ENCODE measurements at regions not wholly inside any gene's neighbourhood (a gene's known extent, or its start where the extent isn't known, plus 50 kb on each side); places are given as distances from the start of the nearest gene placed in this dataset.
A peak's percentile ranks its signal among the peaks of the same experiment; 100 is the strongest.

DNA sequence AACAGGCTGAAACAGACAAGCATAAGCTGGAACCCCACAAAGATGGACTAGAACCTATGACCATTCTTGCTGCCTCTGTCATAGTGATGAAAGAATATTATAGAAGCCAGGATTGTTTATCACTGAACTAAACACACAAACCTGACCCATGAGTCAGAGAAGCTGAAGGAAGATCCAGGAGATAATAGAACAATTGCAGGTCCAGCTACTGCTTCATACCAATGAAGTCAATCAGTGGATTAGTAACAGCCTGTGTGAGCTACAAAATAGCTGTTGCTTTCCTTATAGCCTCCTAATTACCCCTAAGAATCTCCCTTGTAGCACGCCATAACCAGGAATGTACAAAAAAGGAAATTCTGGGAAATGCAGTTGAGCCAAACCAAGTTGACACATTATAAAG is 459.9 kb upstream of the ZNF462 start:
- ATAC-seq, result peak; percentile 62
- TF ChIP-seq ISL1 (CRISPR knock-in tag; IDR thresholded peaks at IDR 0.05), result peak; percentile 43
- TF ChIP-seq ZFP3 (CRISPR knock-in tag; IDR thresholded peaks at IDR 0.05), result peak; percentile 26; the same call in 1 of the 2 replicates
- TF ChIP-seq ZNF8 (CRISPR knock-in tag; IDR thresholded peaks at IDR 0.05), result no peak

DNA sequence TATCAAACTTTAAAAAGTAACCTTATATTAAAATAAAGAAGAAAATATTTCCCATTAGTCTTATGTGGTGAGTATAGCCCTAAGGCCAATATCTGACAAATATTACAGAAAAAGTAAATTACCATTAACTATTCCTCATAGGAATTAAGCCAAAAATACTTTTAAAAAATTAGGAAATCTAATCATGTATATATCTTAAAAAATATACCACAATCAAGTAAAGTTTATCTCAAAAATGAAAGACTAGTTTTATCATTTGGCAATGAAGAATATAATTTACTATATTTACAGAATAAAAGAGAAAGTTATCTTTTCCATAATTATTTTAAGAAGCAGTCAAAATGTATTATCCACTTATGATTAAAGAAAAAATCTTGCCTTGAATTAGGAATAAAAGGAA is 458.8 kb upstream of the ZNF462 start:
- no peak for TF ChIP-seq ARNTL (CRISPR knock-in tag; IDR thresholded peaks at IDR 0.05; ENCODE audit: borderline replicate concordance, low read depth)
- TF ChIP-seq ZC3H10 (CRISPR knock-in tag; IDR thresholded peaks at IDR 0.05), result no peak
- TF ChIP-seq ISL1 (CRISPR knock-in tag; IDR thresholded peaks at IDR 0.05), result peak; percentile 93
- TF ChIP-seq, protein P1, sequence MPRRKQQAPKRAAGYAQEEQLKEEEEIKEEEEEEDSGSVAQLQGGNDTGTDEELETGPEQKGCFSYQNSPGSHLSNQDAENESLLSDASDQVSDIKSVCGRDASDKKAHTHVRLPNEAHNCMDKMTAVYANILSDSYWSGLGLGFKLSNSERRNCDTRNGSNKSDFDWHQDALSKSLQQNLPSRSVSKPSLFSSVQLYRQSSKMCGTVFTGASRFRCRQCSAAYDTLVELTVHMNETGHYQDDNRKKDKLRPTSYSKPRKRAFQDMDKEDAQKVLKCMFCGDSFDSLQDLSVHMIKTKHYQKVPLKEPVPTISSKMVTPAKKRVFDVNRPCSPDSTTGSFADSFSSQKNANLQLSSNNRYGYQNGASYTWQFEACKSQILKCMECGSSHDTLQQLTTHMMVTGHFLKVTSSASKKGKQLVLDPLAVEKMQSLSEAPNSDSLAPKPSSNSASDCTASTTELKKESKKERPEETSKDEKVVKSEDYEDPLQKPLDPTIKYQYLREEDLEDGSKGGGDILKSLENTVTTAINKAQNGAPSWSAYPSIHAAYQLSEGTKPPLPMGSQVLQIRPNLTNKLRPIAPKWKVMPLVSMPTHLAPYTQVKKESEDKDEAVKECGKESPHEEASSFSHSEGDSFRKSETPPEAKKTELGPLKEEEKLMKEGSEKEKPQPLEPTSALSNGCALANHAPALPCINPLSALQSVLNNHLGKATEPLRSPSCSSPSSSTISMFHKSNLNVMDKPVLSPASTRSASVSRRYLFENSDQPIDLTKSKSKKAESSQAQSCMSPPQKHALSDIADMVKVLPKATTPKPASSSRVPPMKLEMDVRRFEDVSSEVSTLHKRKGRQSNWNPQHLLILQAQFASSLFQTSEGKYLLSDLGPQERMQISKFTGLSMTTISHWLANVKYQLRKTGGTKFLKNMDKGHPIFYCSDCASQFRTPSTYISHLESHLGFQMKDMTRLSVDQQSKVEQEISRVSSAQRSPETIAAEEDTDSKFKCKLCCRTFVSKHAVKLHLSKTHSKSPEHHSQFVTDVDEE (CRISPR knock-in tag; IDR thresholded peaks at IDR 0.05), result no peak
- ATAC-seq, result no peak

DNA sequence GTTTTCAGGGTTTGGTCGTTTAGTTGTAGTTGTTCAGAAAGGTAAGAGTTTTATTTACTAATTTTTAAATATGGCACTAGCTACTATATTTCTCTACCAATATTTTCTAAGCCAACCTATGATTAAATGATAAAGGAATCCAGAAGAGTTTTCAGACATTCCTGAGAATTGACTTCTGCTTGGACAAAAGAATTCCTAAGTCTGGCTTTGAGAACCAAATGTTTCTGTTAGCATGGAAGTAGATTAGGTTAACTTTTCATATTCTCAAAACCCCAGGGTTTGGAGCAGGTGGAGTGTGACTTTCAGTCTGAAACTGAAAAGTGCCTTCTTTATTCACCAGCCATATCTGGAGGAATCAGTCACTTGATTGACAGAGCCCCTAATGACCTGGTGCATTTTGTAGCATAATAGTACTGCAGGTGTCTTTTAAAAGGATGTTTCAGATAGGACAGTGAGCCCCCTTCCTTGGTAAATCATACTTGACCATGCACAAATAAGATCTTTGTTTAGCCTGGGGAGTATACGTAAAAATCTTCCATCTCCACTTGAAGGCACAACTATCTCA is 457.0 kb upstream of the ZNF462 start:
- peak; percentile 32; the same call in 1 of the 3 replicates for ATAC-seq
- TF ChIP-seq PPARA (CRISPR knock-in tag; IDR thresholded peaks at IDR 0.05; ENCODE audit: borderline replicate concordance) (no peak), ISL1 (CRISPR knock-in tag; IDR thresholded peaks at IDR 0.05) (0 out of 2 replicates have a peak, but pooled peaks have one; percentile 5)

DNA sequence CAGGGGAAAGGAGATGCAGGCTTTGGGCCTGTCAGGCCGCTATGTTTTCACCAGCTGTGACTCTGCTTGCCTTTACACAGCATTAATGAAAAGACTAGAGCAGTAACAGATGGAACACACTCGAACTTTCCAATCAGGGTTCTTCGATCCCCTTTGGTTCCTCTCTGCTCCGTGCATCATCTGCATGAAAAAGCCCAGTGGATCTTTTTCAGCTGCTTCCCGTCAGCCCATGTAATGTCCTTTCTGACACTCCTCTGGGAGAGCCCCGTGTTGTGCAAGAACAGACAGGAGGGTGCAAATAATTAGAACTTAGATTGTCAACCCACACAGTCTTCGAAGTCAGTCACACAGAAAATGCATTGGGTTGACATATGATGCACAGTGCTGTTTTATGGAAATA is 448.9 kb upstream of the ZNF462 start:
- no peak for ATAC-seq
- TF ChIP-seq ZNF8 (CRISPR knock-in tag; IDR thresholded peaks at IDR 0.05) (no peak), ZFP30 (CRISPR knock-in tag; IDR thresholded peaks at IDR 0.05) (no peak), PPARA (CRISPR knock-in tag; IDR thresholded peaks at IDR 0.05; ENCODE audit: borderline replicate concordance) (no peak), TCF4 (CRISPR knock-in tag; IDR thresholded peaks at IDR 0.05; ENCODE audit: borderline replicate concordance) (no peak), RARB (CRISPR knock-in tag; IDR thresholded peaks at IDR 0.05) (no peak), ARNTL (CRISPR knock-in tag; IDR thresholded peaks at IDR 0.05; ENCODE audit: borderline replicate concordance, low read depth) (no peak), BACH2 (CRISPR knock-in tag; IDR thresholded peaks at IDR 0.05; ENCODE audit: borderline replicate concordance) (no peak), OSR1 (CRISPR knock-in tag; IDR thresholded peaks at IDR 0.05) (no peak), GLIS3 (CRISPR knock-in tag; IDR thresholded peaks at IDR 0.05) (no peak)
- TF ChIP-seq, protein P2, sequence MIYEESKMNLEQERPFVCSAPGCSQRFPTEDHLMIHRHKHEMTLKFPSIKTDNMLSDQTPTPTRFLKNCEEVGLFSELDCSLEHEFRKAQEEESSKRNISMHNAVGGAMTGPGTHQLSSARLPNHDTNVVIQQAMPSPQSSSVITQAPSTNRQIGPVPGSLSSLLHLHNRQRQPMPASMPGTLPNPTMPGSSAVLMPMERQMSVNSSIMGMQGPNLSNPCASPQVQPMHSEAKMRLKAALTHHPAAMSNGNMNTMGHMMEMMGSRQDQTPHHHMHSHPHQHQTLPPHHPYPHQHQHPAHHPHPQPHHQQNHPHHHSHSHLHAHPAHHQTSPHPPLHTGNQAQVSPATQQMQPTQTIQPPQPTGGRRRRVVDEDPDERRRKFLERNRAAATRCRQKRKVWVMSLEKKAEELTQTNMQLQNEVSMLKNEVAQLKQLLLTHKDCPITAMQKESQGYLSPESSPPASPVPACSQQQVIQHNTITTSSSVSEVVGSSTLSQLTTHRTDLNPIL (CRISPR knock-in tag; IDR thresholded peaks at IDR 0.05; ENCODE audit: low read depth), result no peak
- TF ChIP-seq, protein P1 (CRISPR knock-in tag; IDR thresholded peaks at IDR 0.05), result no peak

DNA sequence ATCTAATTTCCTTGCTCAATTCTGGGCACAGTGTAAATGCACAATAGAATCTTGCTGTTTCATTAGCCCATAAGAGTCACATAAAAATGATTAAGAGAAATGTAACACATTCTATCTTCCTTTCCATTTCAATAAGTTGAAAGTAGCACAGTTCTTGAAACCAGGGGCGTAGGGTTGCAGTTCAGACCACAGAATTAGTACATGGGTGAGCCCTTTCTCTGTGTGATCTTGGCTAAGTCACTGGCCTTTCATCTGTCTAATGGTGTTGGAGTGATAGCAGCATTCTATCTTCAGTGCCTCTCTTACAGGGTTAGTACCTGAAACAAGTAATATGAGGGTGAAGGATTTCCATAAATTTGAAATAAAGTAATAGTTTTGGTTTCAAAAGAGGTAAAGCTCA is 445.3 kb upstream of the ZNF462 start:
- TF ChIP-seq, protein P3, sequence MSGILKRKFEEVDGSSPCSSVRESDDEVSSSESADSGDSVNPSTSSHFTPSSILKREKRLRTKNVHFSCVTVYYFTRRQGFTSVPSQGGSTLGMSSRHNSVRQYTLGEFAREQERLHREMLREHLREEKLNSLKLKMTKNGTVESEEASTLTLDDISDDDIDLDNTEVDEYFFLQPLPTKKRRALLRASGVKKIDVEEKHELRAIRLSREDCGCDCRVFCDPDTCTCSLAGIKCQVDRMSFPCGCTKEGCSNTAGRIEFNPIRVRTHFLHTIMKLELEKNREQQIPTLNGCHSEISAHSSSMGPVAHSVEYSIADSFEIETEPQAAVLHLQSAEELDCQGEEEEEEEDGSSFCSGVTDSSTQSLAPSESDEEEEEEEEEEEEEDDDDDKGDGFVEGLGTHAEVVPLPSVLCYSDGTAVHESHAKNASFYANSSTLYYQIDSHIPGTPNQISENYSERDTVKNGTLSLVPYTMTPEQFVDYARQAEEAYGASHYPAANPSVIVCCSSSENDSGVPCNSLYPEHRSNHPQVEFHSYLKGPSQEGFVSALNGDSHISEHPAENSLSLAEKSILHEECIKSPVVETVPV (CRISPR knock-in tag; IDR thresholded peaks at IDR 0.05), result no peak
- TF ChIP-seq ZNF565 (CRISPR knock-in tag; conservative IDR thresholded peaks at IDR 0.05; ENCODE audit: low read depth), result no peak
- ATAC-seq, result no peak
